ENCODE measurements at regions not wholly inside any gene's neighbourhood (a gene's known extent, or its start where the extent isn't known, plus 50 kb on each side); places are given as distances from the start of the nearest gene placed in this dataset.

GRCh38 chr11:13850231-13851005, 112.1 kb upstream of the SPON1 start:
- TF ChIP-seq CTCF (IDR thresholded peaks at IDR 0.05), result no peak
- no peak for TF ChIP-seq POLR2A (IDR thresholded peaks at IDR 0.05)
